DMS 273 (cell line): ENCODE measurements at regions not wholly inside any gene's neighbourhood (a gene's known extent, or its start where the extent isn't known, plus 50 kb on each side); places are given as distances from the start of the nearest gene placed in this dataset.
"Not testable (repeated sequence)": the region's sequence is repeated elsewhere in the genome, so short reads cannot be mapped to it uniquely, and the experiment has no call there.

ENCODE experiments used
- DNase-seq: peaks from one replicate; lab custom pipeline; 2025; ENCODE audit not compliant: unreplicated experiment; lab: John Stamatoyannopoulos, UW

DNA sequence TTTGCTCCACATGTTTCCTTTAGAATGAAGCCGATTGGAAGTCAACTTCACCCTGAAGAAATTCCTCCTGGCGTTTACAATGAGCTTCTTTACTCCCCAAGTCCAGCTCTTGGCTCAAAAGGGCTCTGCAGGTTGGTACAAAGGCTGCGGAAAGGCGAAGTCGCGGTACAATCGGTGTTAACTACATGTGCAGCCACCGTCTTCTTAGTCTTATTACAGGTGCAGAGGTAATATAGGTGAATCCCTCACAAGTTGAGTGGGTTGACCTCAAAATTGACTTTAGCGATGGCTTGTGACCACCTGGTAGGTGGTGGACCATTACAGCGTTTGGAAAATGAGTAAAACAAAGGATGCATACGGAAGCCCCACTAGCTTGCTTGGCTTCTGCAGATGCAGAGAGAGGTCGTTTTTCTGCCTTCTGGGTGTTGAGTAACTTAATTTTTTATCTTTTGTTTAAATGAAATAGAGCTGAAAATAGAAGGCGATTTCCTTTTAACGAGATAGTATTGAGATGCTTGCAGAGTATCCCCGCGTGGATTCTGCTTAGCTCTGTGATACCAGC, 98.0 kb downstream of the TRIM27 start:
- no peak for DNase-seq

DNA sequence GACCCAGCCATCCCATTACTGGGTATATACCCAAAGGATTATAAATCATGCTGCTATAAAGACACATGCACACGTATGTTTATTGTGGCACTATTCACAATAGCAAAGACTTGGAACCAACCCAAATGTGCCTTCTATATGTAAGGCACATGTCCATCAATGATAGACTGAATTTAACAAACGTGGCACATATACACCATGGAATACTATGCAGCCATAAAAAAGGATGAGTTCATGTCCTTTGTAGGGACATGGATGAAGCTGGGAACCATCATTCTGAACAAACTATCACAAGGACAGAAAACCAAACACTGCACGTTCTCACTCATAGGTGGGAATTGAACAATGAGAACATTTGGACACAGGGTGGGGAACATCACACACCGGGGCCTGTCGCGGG, 92.1 kb downstream of the TRIM27 start:
- DNase-seq, result not testable (repeated sequence)

DNA sequence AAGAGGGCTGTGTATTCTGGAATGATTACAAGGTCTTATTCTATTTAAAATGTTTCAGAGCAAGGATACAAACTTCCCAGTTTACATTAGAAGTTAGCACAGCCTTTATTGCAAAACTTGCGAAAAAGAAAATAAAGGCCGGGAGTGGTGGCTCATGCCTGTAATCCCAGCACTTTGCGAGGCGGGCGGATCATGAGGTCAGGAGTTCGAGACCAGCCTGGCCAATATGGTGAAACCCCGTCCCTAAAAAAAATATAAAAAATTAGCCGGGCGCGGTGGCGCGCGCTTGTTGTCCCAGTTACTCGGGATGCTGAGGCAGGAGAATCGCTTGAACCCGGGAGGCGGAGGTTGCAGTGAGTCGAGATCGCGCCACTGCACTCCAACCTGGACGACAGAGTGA, 87.1 kb downstream of the TRIM27 start:
- DNase-seq, result peak; percentile 30

DNA sequence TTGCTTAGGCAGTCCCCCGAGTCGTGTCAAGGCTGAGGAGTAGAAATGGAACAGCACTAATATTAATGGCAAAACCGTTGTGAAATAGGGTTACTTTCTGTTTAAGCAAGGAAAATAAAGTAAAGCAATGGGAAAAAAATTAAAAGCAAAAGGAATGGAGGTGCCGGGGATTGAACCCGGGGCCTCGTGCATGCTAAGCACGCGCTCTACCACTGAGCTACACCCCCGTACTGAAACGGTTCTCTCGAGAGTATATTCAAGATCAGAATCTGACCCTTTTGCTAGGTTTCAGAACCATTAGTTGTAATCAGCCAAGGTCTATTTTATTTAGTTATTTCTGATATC, 85.5 kb downstream of the TRIM27 start:
- peak; percentile 88 for DNase-seq

DNA sequence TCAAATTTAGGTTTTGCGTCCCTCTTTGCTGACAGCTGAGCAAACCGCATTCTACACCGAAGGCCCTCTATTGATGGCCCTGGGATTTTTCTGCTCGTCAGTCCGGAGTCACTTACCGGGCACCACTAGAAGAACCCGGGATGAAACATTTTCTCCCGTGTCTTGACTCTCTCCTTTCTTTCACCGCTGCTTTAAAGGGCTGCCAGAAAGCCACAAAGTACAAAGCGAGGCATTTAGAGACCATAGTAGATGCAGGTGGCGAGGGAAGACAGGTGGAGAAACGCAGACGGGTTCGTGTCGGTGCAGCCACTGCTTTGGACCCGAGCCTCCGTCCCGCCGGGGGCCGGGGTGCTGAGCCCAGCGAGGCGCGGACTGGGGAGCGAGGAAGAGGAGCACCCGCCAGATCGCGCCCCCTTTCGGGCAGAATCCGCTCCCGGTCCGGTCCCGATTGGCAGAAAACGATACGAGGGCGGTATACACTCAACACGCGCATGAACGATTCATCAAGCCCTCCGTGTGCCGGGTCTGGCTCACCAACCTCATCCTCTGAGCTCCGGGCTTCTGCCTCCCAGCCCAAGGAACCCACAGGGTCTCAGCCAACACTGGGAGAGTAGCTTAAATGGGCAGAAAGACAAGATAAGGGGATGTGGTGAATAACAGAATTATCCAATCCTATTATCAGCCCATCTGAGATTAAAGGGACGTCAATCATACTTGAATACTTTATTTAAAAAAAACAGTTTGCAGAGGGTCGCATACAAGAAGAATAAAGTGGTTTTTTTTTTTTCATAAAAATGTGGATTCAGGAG, 84.9 kb downstream of the TRIM27 start:
- DNase-seq, result peak; percentile 97

DNA sequence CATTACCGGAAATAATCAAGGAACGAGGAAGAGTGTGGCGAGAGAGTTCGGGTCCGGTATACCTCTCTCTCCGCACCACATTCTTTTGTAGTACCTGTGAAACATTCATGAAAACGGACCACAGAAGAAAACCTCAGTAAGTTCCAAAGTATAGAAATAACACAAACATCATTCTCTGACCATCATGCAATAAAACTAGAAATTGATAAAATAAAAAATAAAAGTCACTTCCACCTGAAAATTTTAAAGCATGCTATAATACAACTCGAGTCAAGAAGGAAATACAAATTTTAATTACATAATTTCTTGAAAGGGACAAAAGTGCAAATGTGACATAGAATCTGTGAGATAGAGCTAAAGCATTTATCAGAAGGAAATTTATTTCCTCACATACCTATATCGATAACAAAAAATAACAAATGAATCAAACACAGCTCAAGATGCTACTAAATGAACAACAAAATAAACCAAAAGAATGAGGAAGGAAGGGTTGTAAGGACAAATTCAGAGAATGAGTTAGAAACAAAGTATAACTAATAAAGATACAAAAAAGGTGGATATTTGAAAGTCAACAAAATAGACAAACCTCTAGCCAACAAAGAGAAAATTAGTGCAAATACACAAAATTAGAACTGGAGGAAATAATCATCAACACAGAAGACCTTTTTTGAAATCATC, 84.2 kb downstream of the TRIM27 start:
- no peak for DNase-seq

DNA sequence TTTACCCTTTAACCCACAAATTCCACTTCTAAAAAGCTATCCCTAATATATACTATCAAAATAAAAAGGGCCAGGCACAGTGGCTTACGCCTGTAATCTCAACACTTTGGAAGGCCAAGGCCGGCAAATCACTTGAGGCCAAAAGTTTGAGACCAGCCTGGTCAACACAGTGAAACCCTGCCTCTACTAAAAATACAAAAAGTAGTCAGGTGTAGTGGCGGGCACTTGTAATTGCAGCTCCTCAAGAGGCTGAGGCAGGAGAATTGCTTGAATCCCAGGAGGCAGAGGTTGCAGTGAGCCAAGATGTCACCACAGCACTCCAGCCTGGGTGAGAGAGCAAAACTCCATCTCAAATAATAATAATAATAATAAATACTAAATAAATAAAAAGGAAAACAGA, 82.5 kb downstream of the TRIM27 start:
- peak; percentile 41 for DNase-seq

DNA sequence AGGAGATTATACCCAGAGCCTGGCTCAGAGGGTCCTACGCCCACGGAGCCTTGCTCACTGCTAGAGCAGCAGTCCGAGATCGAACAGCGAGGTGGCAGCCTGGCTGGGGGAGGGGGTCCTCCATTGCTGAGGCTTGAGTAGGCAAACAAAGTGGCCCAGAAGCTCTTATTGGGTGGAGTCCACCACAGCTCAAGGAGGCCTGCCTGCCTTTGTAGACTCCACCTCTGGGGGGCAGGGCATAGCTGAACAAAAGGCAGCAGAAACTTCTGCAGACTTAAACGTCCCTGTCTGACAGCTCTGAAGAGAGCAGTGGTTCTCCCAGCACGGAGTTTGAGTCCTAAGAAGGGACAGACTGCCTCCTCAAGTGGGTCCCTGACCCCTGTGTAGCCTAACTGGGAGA, 75.0 kb downstream of the TRIM27 start:
- not testable (repeated sequence) for DNase-seq
